SK-N-SH (cell line): ENCODE measurements at regions not wholly inside any gene's neighbourhood (a gene's known extent, or its start where the extent isn't known, plus 50 kb on each side); places are given as distances from the start of the nearest gene placed in this dataset.

Experiments
- CTCF ChIA-PET: fragments of 300-600, 350-600 bp; formaldehyde crosslinking; extraction: SDS; loops from one replicate; lab custom pipeline; 2021; lab: Yijun Ruan, JAX
- POLR2A ChIA-PET: fragments of 350-600 bp; sonication (Branson Sonifier 250); formaldehyde crosslinking; extraction: SDS; loops from one replicate; lab custom pipeline; 2020; ENCODE audit warnings: antibody characterized with exemption, inconsistent platforms; lab: Yijun Ruan, JAX
- DNase-seq: peaks from one replicate; pipeline ENCODE4 v3.0.0; 2012
- H2AFZ ChIP-seq: fragments of 200-600 bp; sonication (generic); 2 replicates; pipeline ENCODE4 v1.8.1; 2016; ENCODE audit warnings: antibody characterized with exemption, mild to moderate bottlenecking, low read depth
- H3F3A ChIP-seq: fragments of 200-600 bp; sonication (generic); replicated peaks from 2 replicates; pipeline ENCODE3; 2016; ENCODE audit warnings: antibody characterized with exemption, mild to moderate bottlenecking; ENCODE audit not compliant: insufficient read depth
- H3K27ac ChIP-seq, 2 experiments: fragments of 200-500 bp in 1 of 2; fragments of 200-600 bp in 1 of 2; sonication (Bioruptor generic) in 1 of 2; sonication (generic), shearing (Covaris generic) in 1 of 2; 2 replicates each; pipeline versions ENCODE4 v1.5.1 to v1.6.1; 2014 to 2016; ENCODE audit warnings: low read depth in 2 of 2, inconsistent platforms in 1 of 2, low read length in 1 of 2, mild to moderate bottlenecking in 1 of 2, mixed read lengths in 1 of 2
- H3K27me3 ChIP-seq: fragments of 200-600 bp; sonication (generic), shearing (Covaris generic); 2 replicates; pipeline ENCODE4 v1.6.1; 2016; ENCODE audit warnings: mixed run types; ENCODE audit not compliant: insufficient read depth
- H3K36me3 ChIP-seq, 2 experiments: fragments of 200-500 bp in 1 of 2; fragments of 200-600 bp in 1 of 2; sonication (Bioruptor generic) in 1 of 2; sonication (generic) in 1 of 2; replicated peaks in 1 of 2; 2 replicates each; pipeline versions ENCODE3 to v1.5.1; 2014 to 2016; ENCODE audit warnings: low read length in 1 of 2, mild to moderate bottlenecking in 1 of 2; ENCODE audit not compliant: insufficient read depth in 2 of 2, control insufficient read depth in 1 of 2
- H3K4me1 ChIP-seq, 2 experiments: fragments of 200-500 bp in 1 of 2; fragments of 200-600 bp in 1 of 2; sonication (Bioruptor generic) in 1 of 2; sonication (generic), shearing (Covaris generic) in 1 of 2; 2 replicates each; pipeline versions ENCODE4 v1.5.1 to v1.6.1; 2014 to 2016; ENCODE audit warnings: low read depth in 1 of 2, low read length in 1 of 2, mixed run types in 1 of 2; ENCODE audit not compliant: insufficient read depth in 2 of 2, control insufficient read depth in 1 of 2
- H3K4me2 ChIP-seq: fragments of 200-600 bp; sonication (generic), shearing (Covaris generic); 2 replicates; pipeline ENCODE4 v1.6.1; 2017; ENCODE audit warnings: mixed run types
- H3K4me3 ChIP-seq, 2 experiments: fragments of 200-500 bp in 1 of 2; fragments of 200-600 bp in 1 of 2; sonication (Bioruptor generic) in 1 of 2; sonication (generic), shearing (Covaris generic) in 1 of 2; 2 replicates each; pipeline versions ENCODE4 v1.5.1 to v1.8.1; 2014 to 2016; ENCODE audit warnings: low read depth in 2 of 2, inconsistent platforms in 1 of 2, low read length in 1 of 2, mild to moderate bottlenecking in 1 of 2, mixed read lengths in 1 of 2, moderate library complexity in 1 of 2
- H3K79me2 ChIP-seq: fragments of 200-600 bp; sonication (generic); 2 replicates; pipeline ENCODE4 v1.8.1; 2017; ENCODE audit warnings: mild to moderate bottlenecking; ENCODE audit not compliant: insufficient read depth
- H3K9ac ChIP-seq: fragments of 200-600 bp; sonication (generic); 2 replicates; pipeline ENCODE4 v1.6.1; 2017; ENCODE audit warnings: mixed run types
- H3K9me2 ChIP-seq: fragments of 200-600 bp; sonication (generic); 2 replicates; pipeline ENCODE4 v1.6.1; 2017; ENCODE audit warnings: mixed run types
- H3K9me3 ChIP-seq: fragments of 200-600 bp; sonication (generic); 2 replicates; pipeline ENCODE4 v1.6.1; 2017; ENCODE audit warnings: mixed run types, mild to moderate bottlenecking, moderate library complexity
- H4K20me1 ChIP-seq: fragments of 200-600 bp; sonication (generic); 2 replicates; pipeline ENCODE4 v1.6.1; 2017; ENCODE audit warnings: mild to moderate bottlenecking, mixed run types; ENCODE audit not compliant: insufficient read depth
- EZH2phosphoT487 ChIP-seq: fragments of 200-600 bp; sonication (generic); IDR thresholded peaks from 2 replicates; pipeline ENCODE4 v1.6.1; 2017; ENCODE audit warnings: low read depth, mixed run types, mild to moderate bottlenecking, antibody characterized with exemption, moderate library complexity, borderline replicate concordance
- FOSL2 ChIP-seq: IDR thresholded peaks from 2 replicates; pipeline ENCODE4 v1.4.0; 2012; ENCODE audit warnings: low read depth, mild to moderate bottlenecking, moderate library complexity, borderline replicate concordance
- FOXJ3 ChIP-seq: sonication (generic); formaldehyde crosslinking; IDR thresholded peaks from 2 replicates; pipeline ENCODE4 v1.5.1; 2020; ENCODE audit warnings: mild to moderate bottlenecking, missing genetic modification reagents
- FOXM1 ChIP-seq: IDR thresholded peaks from 2 replicates; pipeline ENCODE4 v1.4.0; 2012; ENCODE audit warnings: low read depth, mild to moderate bottlenecking
- GABPA ChIP-seq: IDR thresholded peaks from 2 replicates; pipeline ENCODE4 v1.4.0; 2012; ENCODE audit warnings: low read depth, mild to moderate bottlenecking
- IRF3 ChIP-seq: fragments of 150-350 bp; IDR thresholded peaks from 2 replicates; pipeline ENCODE4 v1.6.1; 2016; ENCODE audit warnings: mild to moderate bottlenecking, low read depth, low read length
- JUND ChIP-seq: IDR thresholded peaks from 2 replicates; pipeline ENCODE4 v1.4.0; 2012
- MAX ChIP-seq: IDR thresholded peaks from 2 replicates; pipeline ENCODE4 v1.4.0; 2012; ENCODE audit warnings: low read depth
- NRF1 ChIP-seq: IDR thresholded peaks from 2 replicates; pipeline ENCODE4 v1.6.1; 2012; ENCODE audit warnings: low read depth, mild to moderate bottlenecking, low read length
- RAD21 ChIP-seq: IDR thresholded peaks from 2 replicates; pipeline ENCODE4 v1.6.1; 2012; ENCODE audit warnings: mild to moderate bottlenecking, low read length
- REST ChIP-seq: IDR thresholded peaks from 2 replicates; pipeline ENCODE4 v1.6.1; 2012; ENCODE audit warnings: mild to moderate bottlenecking, low read depth, low read length, moderate library complexity
- RFX5 ChIP-seq: IDR thresholded peaks from 2 replicates; pipeline ENCODE4 v1.6.1; 2012; ENCODE audit warnings: mild to moderate bottlenecking, improper control_type of control experiment, low read length
- SIN3A ChIP-seq: IDR thresholded peaks from 2 replicates; pipeline ENCODE4 v1.6.1; 2012; ENCODE audit warnings: low read depth, mild to moderate bottlenecking, low read length, moderate library complexity, borderline replicate concordance
- SMC3 ChIP-seq: IDR thresholded peaks from 2 replicates; pipeline ENCODE4 v1.6.1; 2012; ENCODE audit warnings: low read depth, low read length, improper control_type of control experiment
- TAF1 ChIP-seq: IDR thresholded peaks from 2 replicates; pipeline ENCODE4 v1.6.1; 2012; ENCODE audit warnings: low read depth, mild to moderate bottlenecking, low read length, moderate library complexity, borderline replicate concordance
- TEAD4 ChIP-seq: IDR thresholded peaks from 2 replicates; pipeline ENCODE4 v1.4.0; 2012; ENCODE audit warnings: mild to moderate bottlenecking, borderline replicate concordance; ENCODE audit not compliant: insufficient read depth
- USF1 ChIP-seq: IDR thresholded peaks from 2 replicates; pipeline ENCODE4 v1.4.0; 2012; ENCODE audit warnings: low read depth, borderline replicate concordance
- WGBS: methylation state at CpG from one replicate; pipeline ENCODE4 v1.1.6; 2017; ENCODE audit warnings: low lambda C conversion rate; 5-methylcytosine and 5-hydroxymethylcytosine counted together

- Histone ChIP-seq H3K9me3 (no peaks in the 10 kb centered on the region), H2AFZ (no peak overlapping the region), H3K36me3 (no peaks in the 10 kb centered on the region), H3K9ac (no peak overlapping the region), H3K4me3 (no peak overlapping the region), H3K79me2 (no peaks in the 10 kb centered on the region), H3K27me3 (no peaks in the 10 kb centered on the region), H3K9me2 (no peaks in the 10 kb centered on the region), H3K27ac (no peak overlapping the region), H3K4me1 (no peaks in the 10 kb centered on the region), H3F3A (no peaks in the 10 kb centered on the region), H3K4me2 (no peak overlapping the region), H4K20me1 (no peaks in the 10 kb centered on the region)
- TF ChIP-seq GABPA (no peak), RAD21 (no peak), TEAD4 (no peak), SMC3 (no peak), USF1 (no peak), FOXJ3 (CRISPR knock-in tag) (no peak), NRF1 (no peak), MAX (no peak), FOXM1 (no peak), EZH2phosphoT487 (no peak), SIN3A (no peak)
- no peak for DNase-seq
- POLR2A ChIA-PET = no interaction called here
- 4% methylated on average over 3 of the region's 3 CpGs for WGBS
- CTCF ChIA-PET = no interaction called here
Observed at GRCh38 chr4:164087733-164088132, 593.2 kb downstream of the TMA16 start.

- DNase-seq = no peak
- H3K27me3 ChIP-seq = no peaks in the 10 kb centered on the region
- POLR2A ChIA-PET = no interaction called here
- no peaks in the 10 kb centered on the region for H3K4me1 ChIP-seq
- WGBS = 13% methylated on average over 5 of the region's 5 CpGs
- H3K9me2 ChIP-seq = 0 out of 2 replicates have a peak, but pooled peaks cover 2% of the 10 kb centered on the region
- no peak overlapping the region for H3K27ac ChIP-seq
- no peaks in the 10 kb centered on the region for H3K79me2 ChIP-seq
- TF ChIP-seq TAF1 (no peak), EZH2phosphoT487 (no peak), MAX (no peak), RFX5 (no peak), SIN3A (no peak), FOSL2 (no peak), RAD21 (no peak), FOXJ3 (CRISPR knock-in tag) (no peak), NRF1 (no peak), REST (no peak), JUND (no peak), IRF3 (no peak), FOXM1 (no peak), SMC3 (no peak)
- no peaks in the 10 kb centered on the region for H3K36me3 ChIP-seq
- H3K4me3 ChIP-seq = no peak overlapping the region
- no peak overlapping the region for H3K9ac ChIP-seq
- H4K20me1 ChIP-seq = no peaks in the 10 kb centered on the region
- no peak overlapping the region for H2AFZ ChIP-seq
- CTCF ChIA-PET = no interaction called here
- no peaks in the 10 kb centered on the region for H3K9me3 ChIP-seq
- no peaks in the 10 kb centered on the region for H3F3A ChIP-seq
- H3K4me2 ChIP-seq = no peak overlapping the region
Observed at GRCh38 chr4:164095313-164096110, 601.0 kb downstream of the TMA16 start.
